ENCODE measurements at regions not wholly inside any gene's neighbourhood (a gene's known extent, or its start where the extent isn't known, plus 50 kb on each side); places are given as distances from the start of the nearest gene placed in this dataset.

- Histone ChIP-seq H2AFZ (ENCODE audit: low read depth, low read length) (no peak overlapping the region), H3K27ac (ENCODE audit: extremely low read depth, low read depth, low read length) (no peak overlapping the region), H4K20me1 (replicated peaks; ENCODE audit: control insufficient read depth, insufficient read depth, low read length) (no peaks in the 10 kb centered on the region), H3K9ac (ENCODE audit: insufficient read depth in 1 of 2, low read depth in 2 of 2, low read length in 2 of 2) (no peak overlapping the region), H3K4me3 (no peak overlapping the region), H3K4me2 (ENCODE audit: insufficient read depth, low read length) (no peak overlapping the region), H3K4me1 (replicated peaks in 1 of 2; ENCODE audit: control insufficient read depth in 2 of 2, insufficient read depth in 2 of 2, low read length in 2 of 2) (no peaks in the 10 kb centered on the region), H3K79me2 (ENCODE audit: control insufficient read depth, insufficient read depth, low read length) (no peaks in the 10 kb centered on the region), H3K27me3 (ENCODE audit: control insufficient read depth in 2 of 2, insufficient read depth in 2 of 2, low read length in 2 of 2) (peaks cover 6 to 34% of the 10 kb centered on the region in 2 experiments; a peak in 4 of 5 replicates), H3K9me1 (ENCODE audit: control insufficient read depth, insufficient read depth, low read length) (no peaks in the 10 kb centered on the region), H3K9me3 (replicated peaks; ENCODE audit: control insufficient read depth, insufficient read depth, low read depth, low read length) (no peaks in the 10 kb centered on the region), H3K36me3 (ENCODE audit: control insufficient read depth, insufficient read depth, low read length) (no peaks in the 10 kb centered on the region)
- ChIA-PET CTCF (ENCODE audit: low intra/inter-chr PET ratio) (no interaction called here), POLR2A (interaction anchor here (1.8 kb wide), 1 partner anchor 11 kb away, joined by 7 read pairs; no protein-coding TSS in a partner anchor)
- intact Hi-C loops (cut with micrococcal nuclease), result no loop called here
- in situ Hi-C loops (cut with MboI), result no loop called here
- DNase-seq (ENCODE audit: extremely low read depth in 1 of 4, low spot score in 3 of 4) (no peak), FAIRE-seq (no peak), ATAC-seq (no peak)
- BruUV-seq (replicated peaks), result no TSS peak
- 1% methylated on average over 5 of the region's 5 CpGs for WGBS (ENCODE audit: insufficient coverage, low coverage, missing lambda C conversion rate)
- TF ChIP-seq ETV5 (CRISPR knock-in tag; IDR thresholded peaks at IDR 0.05; ENCODE audit: low read depth) (no peak), CREB1 (IDR thresholded peaks at IDR 0.05) (no peak), CREB1 (CRISPR knock-in tag; IDR thresholded peaks at IDR 0.05) (no peak), SMARCA4 (IDR thresholded peaks at IDR 0.05) (no peak), TFAM (CRISPR knock-in tag; conservative IDR thresholded peaks at IDR 0.05) (no peak), ASH1L (IDR thresholded peaks at IDR 0.05; ENCODE audit: borderline replicate concordance, low read depth, partially characterized antibody) (no peak), HMGN3 (IDR thresholded peaks at IDR 0.05; ENCODE audit: borderline replicate concordance, extremely low read depth, insufficient read length, low read depth, low read length) (no peak), HEY1 (CRISPR knock-in tag; IDR thresholded peaks at IDR 0.05; ENCODE audit: borderline replicate concordance) (no peak)
- TF ChIP-seq, protein P1, sequence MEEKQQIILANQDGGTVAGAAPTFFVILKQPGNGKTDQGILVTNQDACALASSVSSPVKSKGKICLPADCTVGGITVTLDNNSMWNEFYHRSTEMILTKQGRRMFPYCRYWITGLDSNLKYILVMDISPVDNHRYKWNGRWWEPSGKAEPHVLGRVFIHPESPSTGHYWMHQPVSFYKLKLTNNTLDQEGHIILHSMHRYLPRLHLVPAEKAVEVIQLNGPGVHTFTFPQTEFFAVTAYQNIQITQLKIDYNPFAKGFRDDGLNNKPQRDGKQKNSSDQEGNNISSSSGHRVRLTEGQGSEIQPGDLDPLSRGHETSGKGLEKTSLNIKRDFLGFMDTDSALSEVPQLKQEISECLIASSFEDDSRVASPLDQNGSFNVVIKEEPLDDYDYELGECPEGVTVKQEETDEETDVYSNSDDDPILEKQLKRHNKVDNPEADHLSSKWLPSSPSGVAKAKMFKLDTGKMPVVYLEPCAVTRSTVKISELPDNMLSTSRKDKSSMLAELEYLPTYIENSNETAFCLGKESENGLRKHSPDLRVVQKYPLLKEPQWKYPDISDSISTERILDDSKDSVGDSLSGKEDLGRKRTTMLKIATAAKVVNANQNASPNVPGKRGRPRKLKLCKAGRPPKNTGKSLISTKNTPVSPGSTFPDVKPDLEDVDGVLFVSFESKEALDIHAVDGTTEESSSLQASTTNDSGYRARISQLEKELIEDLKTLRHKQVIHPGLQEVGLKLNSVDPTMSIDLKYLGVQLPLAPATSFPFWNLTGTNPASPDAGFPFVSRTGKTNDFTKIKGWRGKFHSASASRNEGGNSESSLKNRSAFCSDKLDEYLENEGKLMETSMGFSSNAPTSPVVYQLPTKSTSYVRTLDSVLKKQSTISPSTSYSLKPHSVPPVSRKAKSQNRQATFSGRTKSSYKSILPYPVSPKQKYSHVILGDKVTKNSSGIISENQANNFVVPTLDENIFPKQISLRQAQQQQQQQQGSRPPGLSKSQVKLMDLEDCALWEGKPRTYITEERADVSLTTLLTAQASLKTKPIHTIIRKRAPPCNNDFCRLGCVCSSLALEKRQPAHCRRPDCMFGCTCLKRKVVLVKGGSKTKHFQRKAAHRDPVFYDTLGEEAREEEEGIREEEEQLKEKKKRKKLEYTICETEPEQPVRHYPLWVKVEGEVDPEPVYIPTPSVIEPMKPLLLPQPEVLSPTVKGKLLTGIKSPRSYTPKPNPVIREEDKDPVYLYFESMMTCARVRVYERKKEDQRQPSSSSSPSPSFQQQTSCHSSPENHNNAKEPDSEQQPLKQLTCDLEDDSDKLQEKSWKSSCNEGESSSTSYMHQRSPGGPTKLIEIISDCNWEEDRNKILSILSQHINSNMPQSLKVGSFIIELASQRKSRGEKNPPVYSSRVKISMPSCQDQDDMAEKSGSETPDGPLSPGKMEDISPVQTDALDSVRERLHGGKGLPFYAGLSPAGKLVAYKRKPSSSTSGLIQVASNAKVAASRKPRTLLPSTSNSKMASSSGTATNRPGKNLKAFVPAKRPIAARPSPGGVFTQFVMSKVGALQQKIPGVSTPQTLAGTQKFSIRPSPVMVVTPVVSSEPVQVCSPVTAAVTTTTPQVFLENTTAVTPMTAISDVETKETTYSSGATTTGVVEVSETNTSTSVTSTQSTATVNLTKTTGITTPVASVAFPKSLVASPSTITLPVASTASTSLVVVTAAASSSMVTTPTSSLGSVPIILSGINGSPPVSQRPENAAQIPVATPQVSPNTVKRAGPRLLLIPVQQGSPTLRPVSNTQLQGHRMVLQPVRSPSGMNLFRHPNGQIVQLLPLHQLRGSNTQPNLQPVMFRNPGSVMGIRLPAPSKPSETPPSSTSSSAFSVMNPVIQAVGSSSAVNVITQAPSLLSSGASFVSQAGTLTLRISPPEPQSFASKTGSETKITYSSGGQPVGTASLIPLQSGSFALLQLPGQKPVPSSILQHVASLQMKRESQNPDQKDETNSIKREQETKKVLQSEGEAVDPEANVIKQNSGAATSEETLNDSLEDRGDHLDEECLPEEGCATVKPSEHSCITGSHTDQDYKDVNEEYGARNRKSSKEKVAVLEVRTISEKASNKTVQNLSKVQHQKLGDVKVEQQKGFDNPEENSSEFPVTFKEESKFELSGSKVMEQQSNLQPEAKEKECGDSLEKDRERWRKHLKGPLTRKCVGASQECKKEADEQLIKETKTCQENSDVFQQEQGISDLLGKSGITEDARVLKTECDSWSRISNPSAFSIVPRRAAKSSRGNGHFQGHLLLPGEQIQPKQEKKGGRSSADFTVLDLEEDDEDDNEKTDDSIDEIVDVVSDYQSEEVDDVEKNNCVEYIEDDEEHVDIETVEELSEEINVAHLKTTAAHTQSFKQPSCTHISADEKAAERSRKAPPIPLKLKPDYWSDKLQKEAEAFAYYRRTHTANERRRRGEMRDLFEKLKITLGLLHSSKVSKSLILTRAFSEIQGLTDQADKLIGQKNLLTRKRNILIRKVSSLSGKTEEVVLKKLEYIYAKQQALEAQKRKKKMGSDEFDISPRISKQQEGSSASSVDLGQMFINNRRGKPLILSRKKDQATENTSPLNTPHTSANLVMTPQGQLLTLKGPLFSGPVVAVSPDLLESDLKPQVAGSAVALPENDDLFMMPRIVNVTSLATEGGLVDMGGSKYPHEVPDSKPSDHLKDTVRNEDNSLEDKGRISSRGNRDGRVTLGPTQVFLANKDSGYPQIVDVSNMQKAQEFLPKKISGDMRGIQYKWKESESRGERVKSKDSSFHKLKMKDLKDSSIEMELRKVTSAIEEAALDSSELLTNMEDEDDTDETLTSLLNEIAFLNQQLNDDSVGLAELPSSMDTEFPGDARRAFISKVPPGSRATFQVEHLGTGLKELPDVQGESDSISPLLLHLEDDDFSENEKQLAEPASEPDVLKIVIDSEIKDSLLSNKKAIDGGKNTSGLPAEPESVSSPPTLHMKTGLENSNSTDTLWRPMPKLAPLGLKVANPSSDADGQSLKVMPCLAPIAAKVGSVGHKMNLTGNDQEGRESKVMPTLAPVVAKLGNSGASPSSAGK (IDR thresholded peaks at IDR 0.05), result no peak
- TF ChIP-seq, protein P2, sequence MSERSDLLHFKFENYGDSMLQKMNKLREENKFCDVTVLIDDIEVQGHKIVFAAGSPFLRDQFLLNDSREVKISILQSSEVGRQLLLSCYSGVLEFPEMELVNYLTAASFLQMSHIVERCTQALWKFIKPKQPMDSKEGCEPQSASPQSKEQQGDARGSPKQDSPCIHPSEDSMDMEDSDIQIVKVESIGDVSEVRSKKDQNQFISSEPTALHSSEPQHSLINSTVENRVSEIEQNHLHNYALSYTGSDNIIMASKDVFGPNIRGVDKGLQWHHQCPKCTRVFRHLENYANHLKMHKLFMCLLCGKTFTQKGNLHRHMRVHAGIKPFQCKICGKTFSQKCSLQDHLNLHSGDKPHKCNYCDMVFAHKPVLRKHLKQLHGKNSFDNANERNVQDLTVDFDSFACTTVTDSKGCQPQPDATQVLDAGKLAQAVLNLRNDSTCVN (CRISPR knock-in tag; IDR thresholded peaks at IDR 0.05), result no peak
Observed at GRCh38 chr17:51347851-51348584, 87.7 kb downstream of the UTP18 start.
